ENCODE measurements at regions not wholly inside any gene's neighbourhood (a gene's known extent, or its start where the extent isn't known, plus 50 kb on each side); places are given as distances from the start of the nearest gene placed in this dataset.

DNA sequence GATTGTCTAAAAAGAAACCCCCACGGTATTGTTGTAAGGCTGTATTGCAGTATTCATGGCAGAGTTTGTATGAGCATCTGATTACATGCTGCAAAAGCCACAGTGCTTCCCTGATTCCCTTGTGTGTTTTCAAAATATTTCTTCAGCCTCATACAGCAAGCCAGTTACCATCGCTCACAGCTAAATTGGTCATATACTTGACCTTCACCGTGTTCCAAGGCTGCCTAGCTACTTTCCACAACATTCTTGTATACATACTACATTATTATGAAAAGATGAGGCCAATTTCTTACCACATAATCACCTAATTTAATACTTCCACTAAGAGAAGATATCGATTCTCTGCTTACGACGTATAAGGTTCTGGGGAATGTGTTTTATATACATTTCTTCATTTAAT, 576.3 kb upstream of the CNTNAP5 start:
- no peak for TF ChIP-seq FOXA1 (IDR thresholded peaks at IDR 0.05)
- TF ChIP-seq, protein P1, sequence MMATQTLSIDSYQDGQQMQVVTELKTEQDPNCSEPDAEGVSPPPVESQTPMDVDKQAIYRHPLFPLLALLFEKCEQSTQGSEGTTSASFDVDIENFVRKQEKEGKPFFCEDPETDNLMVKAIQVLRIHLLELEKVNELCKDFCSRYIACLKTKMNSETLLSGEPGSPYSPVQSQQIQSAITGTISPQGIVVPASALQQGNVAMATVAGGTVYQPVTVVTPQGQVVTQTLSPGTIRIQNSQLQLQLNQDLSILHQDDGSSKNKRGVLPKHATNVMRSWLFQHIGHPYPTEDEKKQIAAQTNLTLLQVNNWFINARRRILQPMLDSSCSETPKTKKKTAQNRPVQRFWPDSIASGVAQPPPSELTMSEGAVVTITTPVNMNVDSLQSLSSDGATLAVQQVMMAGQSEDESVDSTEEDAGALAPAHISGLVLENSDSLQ (IDR thresholded peaks at IDR 0.05), result no peak
- no peak for TF ChIP-seq BHLHE40 (IDR thresholded peaks at IDR 0.05; ENCODE audit: borderline replicate concordance)
- TF ChIP-seq FOXM1 (IDR thresholded peaks at IDR 0.05; ENCODE audit: borderline replicate concordance), result no peak
- TF ChIP-seq NFRKB (IDR thresholded peaks at IDR 0.05), result no peak
- TF ChIP-seq SUZ12 (IDR thresholded peaks at IDR 0.05), result no peak
